ENCODE measurements at regions not wholly inside any gene's neighbourhood (a gene's known extent, or its start where the extent isn't known, plus 50 kb on each side); places are given as distances from the start of the nearest gene placed in this dataset.

DNA sequence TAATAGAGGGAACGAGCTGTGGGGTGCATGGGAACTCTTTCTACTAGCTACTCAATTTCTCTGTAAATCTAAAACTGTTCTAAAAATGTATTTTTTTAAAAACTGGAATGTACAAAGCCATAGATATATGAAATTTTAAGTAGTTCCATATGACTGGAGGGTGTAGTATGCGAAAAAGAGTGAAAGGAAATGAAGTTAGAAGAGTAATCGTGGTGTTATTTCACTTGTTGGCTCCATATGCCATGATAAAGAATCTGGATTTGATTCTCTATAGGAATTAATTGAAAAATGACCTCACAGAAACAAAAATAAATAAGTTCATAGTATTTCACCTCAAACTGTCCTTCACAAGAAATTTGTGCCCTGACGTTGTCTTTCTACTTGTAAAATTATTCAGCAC lies 500.2 kb downstream of the TENT5A start:
- intact Hi-C loops (cut with micrococcal nuclease), result no loop called here

- intact Hi-C loops (cut with micrococcal nuclease), result no loop called here
These were observed 506.3 kb downstream of the TENT5A start for GRCh38 chr6:81246200-81246599.

- intact Hi-C loops (cut with micrococcal nuclease), result no loop called here
These were observed 509.9 kb downstream of the TENT5A start for GRCh38 chr6:81242624-81243023.

- intact Hi-C loops (cut with micrococcal nuclease), result no loop called here
These were observed 511.1 kb downstream of the TENT5A start for GRCh38 chr6:81241126-81242041.

- intact Hi-C loops (cut with micrococcal nuclease), result no loop called here
These were observed 514.1 kb downstream of the TENT5A start for GRCh38 chr6:81238390-81238789.

DNA sequence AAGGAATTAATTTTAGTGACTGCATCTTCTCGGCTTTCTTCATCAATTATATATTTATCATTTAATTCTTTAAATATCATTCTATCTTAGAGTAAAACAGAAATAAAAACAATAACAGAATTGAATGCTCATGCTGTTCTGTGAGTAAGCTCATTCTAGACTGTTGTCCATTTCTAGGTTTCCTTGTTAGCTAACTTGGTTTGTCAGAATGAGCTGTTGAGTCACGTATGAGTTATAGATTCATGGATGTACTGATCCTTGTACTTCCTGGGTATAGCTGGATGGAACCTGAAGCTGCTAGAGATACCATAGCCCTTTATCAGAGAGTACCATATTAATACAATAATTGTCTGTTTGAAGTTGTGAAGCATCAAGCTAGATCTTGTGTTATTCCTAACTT lies 515.3 kb downstream of the TENT5A start:
- intact Hi-C loops (cut with micrococcal nuclease), result no loop called here

DNA sequence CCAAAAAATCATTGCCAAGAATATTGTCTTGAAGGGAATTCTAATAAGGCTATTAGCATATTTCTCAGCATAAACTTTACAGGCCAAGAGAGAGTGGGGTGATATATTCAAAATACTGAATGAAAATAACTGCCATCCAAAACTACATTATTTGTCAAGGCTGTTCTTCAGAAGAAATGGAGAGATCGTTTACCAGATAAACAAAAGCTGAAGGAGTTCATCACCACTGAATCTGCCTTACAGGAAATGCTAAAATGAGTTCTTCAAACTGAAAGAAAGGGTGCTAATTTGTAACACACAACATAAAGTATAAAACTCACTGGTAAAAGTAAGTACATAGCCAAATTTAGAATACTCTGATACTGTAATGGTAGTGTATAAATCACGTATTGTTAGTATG lies 517.0 kb downstream of the TENT5A start:
- intact Hi-C loops (cut with micrococcal nuclease), result no loop called here

GRCh38 chr6:81233990-81234389 lies 518.5 kb downstream of the TENT5A start:
- intact Hi-C loops (cut with micrococcal nuclease), result no loop called here

DNA sequence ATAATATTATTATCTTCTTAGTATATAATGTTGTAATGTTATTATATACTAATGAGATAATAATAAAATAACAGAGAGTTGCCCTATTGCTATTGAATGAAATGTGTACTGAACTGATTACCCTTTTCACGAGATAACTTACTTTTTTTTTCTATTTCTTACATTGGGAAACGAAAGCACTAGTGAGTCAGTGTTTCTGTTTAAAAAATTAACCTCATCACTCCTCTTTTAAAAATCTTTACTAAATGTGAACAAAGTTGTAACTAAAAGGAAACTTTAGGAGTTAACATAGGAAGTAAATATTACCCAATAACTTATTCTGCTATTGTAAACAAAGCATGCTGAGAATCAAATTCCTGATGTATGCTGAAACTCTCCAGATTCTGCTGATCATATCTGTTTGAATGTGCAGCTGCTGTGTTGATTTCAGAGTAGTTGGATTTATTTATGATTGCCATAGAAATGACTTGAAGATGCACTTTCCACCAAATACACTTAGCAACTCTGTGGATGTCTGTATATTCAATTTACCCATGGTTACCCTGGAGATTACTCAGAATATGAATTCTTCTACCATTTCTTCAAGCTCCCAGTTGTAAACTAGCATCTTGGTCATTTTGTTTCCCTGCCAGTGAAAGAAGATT lies 523.4 kb downstream of the TENT5A start:
- intact Hi-C loops (cut with micrococcal nuclease), result no loop called here

DNA sequence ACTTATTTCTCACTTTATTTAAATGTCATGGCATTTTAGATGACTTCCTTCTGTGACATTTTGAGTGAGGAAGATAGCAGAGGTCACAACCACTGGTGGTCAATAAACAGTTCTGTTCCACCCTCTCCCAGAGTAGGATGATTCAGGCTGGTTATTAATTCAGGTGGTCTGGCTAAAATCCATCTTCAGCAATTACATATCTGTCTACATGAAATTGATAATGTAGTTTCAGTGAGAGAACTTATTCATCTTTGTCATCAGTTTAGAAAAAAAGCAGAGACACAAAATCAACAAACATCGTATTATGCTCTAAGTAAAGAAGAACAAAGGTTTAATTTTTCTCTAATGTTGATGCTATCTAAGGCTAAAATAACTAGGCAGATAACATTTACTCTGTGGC lies 525.5 kb downstream of the TENT5A start:
- intact Hi-C loops (cut with micrococcal nuclease), result no loop called here

- intact Hi-C loops (cut with micrococcal nuclease), result no loop called here
These were observed 535.8 kb downstream of the TENT5A start for GRCh38 chr6:81216668-81217067.

DNA sequence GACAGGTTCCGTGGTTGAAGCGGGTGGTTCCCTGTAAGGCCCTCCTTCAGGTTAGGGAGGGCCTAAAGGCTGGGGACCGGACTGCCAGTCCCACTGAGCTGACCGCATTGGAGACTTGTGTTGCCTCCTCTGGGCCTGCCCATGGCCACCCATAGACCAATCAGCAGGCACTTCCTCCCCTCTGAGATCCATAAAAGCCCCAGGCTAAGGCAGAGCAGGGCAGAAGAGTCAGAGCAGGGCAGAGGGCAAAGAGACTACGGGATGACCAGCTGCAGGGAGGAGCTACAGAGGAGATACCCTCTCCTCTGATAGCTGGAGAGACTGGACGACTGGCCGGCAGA lies 537.4 kb downstream of the TENT5A start:
- intact Hi-C loops (cut with micrococcal nuclease), result no loop called here

GRCh38 chr6:81214414-81215091 lies 537.9 kb downstream of the TENT5A start:
- intact Hi-C loops (cut with micrococcal nuclease), result no loop called here

DNA sequence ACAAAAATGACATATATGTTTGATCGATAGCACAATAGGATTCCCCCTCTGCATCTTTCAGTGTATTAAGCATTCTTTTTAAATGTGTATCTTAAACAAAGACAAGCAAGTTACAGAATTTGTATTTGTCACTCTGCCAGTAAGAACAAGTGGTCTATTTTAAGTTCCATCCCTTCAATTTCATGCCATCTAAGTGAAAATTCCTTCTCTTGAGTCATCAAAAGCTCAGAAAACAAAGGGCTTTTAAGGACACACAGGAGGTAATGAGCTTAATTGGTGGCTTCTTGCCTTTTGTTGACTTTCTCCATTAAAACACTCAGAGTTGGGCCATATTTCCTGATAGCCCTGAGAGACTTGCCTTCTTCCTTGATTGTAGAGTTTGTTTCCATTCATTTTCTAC lies 547.8 kb downstream of the TENT5A start:
- intact Hi-C loops (cut with micrococcal nuclease), result no loop called here

- intact Hi-C loops (cut with micrococcal nuclease), result no loop called here
These were observed 558.1 kb downstream of the TENT5A start for GRCh38 chr6:81194374-81194773.

GRCh38 chr6:81172056-81172740 lies 580.3 kb downstream of the TENT5A start:
- intact Hi-C loops (cut with micrococcal nuclease), result no loop called here

GRCh38 chr6:81169166-81169565 lies 583.3 kb downstream of the TENT5A start:
- intact Hi-C loops (cut with micrococcal nuclease), result no loop called here

GRCh38 chr6:81166770-81167169 lies 585.7 kb downstream of the TENT5A start:
- intact Hi-C loops (cut with micrococcal nuclease), result no loop called here

DNA sequence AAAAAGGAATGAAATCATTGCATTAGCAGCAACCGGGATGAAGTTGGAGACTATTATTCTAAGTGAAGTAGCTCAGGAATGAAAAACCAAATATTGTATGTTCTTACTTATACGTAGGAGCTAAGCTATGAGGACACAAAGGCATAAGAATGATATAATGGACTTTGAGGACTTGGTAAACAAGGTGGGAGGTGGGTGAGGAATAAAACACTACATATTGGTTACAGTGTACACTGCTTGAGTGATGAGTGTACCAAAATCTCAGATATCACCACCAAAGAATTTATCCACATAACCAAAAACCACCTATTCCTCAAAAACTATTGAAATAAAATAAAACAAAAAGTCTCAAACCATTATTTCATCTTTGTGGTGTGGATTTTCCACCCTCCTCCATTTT lies 593.5 kb downstream of the TENT5A start:
- intact Hi-C loops (cut with micrococcal nuclease), result no loop called here

DNA sequence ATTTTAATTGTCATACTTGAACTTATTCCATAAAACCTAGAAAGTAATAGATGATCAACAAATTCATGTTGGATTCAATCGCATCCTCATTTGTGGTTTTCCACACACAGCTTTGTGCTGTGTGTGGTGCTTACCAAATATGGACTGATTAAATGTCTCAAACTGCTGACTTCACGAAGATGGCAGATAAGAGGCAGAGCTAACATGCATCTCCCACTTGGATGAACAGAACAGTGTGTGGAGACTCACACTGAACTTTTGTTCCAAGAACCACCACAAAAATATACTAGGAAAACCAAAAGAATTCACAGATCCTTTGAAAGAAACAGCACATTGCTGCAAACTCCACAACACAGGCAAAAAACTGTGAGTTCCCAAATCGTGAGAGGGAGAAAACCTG lies 603.7 kb downstream of the TENT5A start:
- intact Hi-C loops (cut with micrococcal nuclease), result no loop called here

DNA sequence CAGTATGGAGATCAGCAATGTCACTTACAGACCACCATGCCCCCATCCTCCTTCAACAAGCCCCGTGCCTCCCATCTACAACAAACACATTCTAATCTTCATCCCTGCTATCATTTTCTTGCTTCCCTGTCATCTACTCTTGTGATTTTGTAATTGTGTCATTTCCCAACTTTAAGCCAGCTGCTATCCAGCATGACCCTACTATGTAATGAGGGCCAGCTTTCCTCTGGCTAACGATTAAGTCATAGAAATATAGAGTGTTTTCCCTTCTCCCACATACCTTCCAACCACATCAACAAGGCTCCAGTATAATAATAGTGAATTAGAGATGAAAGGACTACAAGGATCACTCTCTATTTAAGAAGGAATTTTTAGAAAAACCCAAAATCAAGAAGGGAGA lies 607.0 kb downstream of the TENT5A start:
- intact Hi-C loops (cut with micrococcal nuclease), result no loop called here

DNA sequence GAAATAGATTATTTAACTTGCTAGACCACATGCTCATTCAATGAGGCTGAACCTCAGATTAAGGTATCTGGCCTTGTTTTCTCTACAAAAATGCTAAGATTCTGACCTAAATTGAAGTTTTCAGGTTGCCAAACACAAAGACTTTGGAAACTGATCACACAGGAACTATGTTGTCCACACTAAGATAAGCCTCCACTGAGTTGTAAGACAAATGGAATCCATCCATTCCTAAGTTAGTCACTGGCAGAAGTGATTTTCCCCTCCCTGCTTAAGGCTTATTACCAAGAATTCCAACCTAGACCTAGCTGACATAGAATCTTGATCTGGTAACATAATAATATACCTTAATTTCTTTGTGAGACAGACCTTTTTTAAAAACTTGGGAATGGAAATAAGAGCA lies 608.1 kb downstream of the TENT5A start:
- intact Hi-C loops (cut with micrococcal nuclease), result no loop called here
